Naive thymus-derived CD4-positive, alpha-beta T cell (primary cell): ENCODE measurements at regions not wholly inside any gene's neighbourhood (a gene's known extent, or its start where the extent isn't known, plus 50 kb on each side); places are given as distances from the start of the nearest gene placed in this dataset.

Experiments
- ATAC-seq: fragments of 150-1000 bp; cut with Tn5 transposase; 2 replicates; pipeline ENCODE4 v1.10.0; 2021; ENCODE audit warnings: mild to moderate bottlenecking, moderate library complexity
- CTCF ChIA-PET: fragments of 350-600 bp; sonication (Branson Sonifier 250); formaldehyde crosslinking; loops from one replicate; lab custom pipeline; 2021; ENCODE audit warnings: antibody characterized with exemption; lab: Charles Lee
- POLR2A ChIA-PET: fragments of 350-600 bp; sonication (Branson Sonifier 250); formaldehyde crosslinking; loops from one replicate; lab custom pipeline; 2021; ENCODE audit warnings: antibody characterized with exemption, inconsistent platforms; lab: Charles Lee
- DNase-seq, 9 donors: peaks; one replicate each; pipeline versions ENCODE4 v3.0.0 to v3.0.0-alpha.2; 2020 to 2022; ENCODE audit warnings: mixed read lengths in 1 of 9
- H3K27ac ChIP-seq: one replicate; pipeline ENCODE4 v1.7.0; 2013; ENCODE audit warnings: mild to moderate bottlenecking, low read depth, low read length, moderate library complexity
- H3K27me3 ChIP-seq, 2 donors: one replicate each; pipeline ENCODE4 v1.7.0; 2013; ENCODE audit warnings: low read length in 2 of 2, mild to moderate bottlenecking in 2 of 2, moderate library complexity in 2 of 2; ENCODE audit not compliant: control insufficient read depth in 2 of 2, insufficient read depth in 2 of 2
- H3K36me3 ChIP-seq, 3 experiments: 1 replicate in 2 of 3; 2 replicates in 1 of 3; pipeline ENCODE4 v1.7.0; 2013; ENCODE audit warnings: low read length in 3 of 3, mild to moderate bottlenecking in 3 of 3, moderate library complexity in 1 of 3; ENCODE audit not compliant: insufficient read depth in 3 of 3, control insufficient read depth in 2 of 3
- H3K4me1 ChIP-seq, 2 donors: one replicate each; pipeline ENCODE4 v1.7.0; 2013; ENCODE audit warnings: low read length in 2 of 2, mild to moderate bottlenecking in 2 of 2, moderate library complexity in 1 of 2; ENCODE audit not compliant: control insufficient read depth in 2 of 2, insufficient read depth in 2 of 2
- H3K4me3 ChIP-seq: 2 replicates; pipeline ENCODE4 v1.7.0; 2013; ENCODE audit warnings: mild to moderate bottlenecking, low read length
- H3K9me3 ChIP-seq, 3 experiments: 1 replicate in 2 of 3; 2 replicates in 1 of 3; pipeline ENCODE4 v1.7.0; 2013; ENCODE audit warnings: low read length in 3 of 3; ENCODE audit not compliant: control insufficient read depth in 2 of 3
- H3K27ac Mint-ChIP-seq, 9 donors: one replicate each; pipeline ENCODE4 v1.8.0; 2020 to 2022; ENCODE audit warnings: mixed read lengths in 9 of 9, mild to moderate bottlenecking in 8 of 9, moderate library complexity in 5 of 9, inconsistent platforms in 2 of 9
- H3K27me3 Mint-ChIP-seq, 5 donors: one replicate each; pipeline ENCODE4 v1.8.0; 2021 to 2022; ENCODE audit warnings: mixed read lengths in 5 of 5, mild to moderate bottlenecking in 1 of 5
- H3K36me3 Mint-ChIP-seq, 5 donors: one replicate each; pipeline ENCODE4 v1.8.0; 2020 to 2022; ENCODE audit warnings: mixed read lengths in 5 of 5, mild to moderate bottlenecking in 3 of 5, inconsistent platforms in 1 of 5
- H3K4me1 Mint-ChIP-seq, 7 donors: one replicate each; pipeline ENCODE4 v1.8.0; 2020 to 2022; ENCODE audit warnings: mixed read lengths in 7 of 7, mild to moderate bottlenecking in 3 of 7, inconsistent platforms in 1 of 7
- H3K4me3 Mint-ChIP-seq, 10 donors: one replicate each; pipeline ENCODE4 v1.8.0; 2020 to 2022; ENCODE audit warnings: mild to moderate bottlenecking in 10 of 10, mixed read lengths in 10 of 10, moderate library complexity in 6 of 10, inconsistent platforms in 2 of 10
- H3K9me3 Mint-ChIP-seq, 11 donors: one replicate each; pipeline ENCODE4 v1.8.0; 2020 to 2022; ENCODE audit warnings: mixed read lengths in 11 of 11, mild to moderate bottlenecking in 4 of 11, inconsistent platforms in 1 of 11, moderate library complexity in 1 of 11
- intact Hi-C, 2 donors: fragments of 100-400 bp; cut with micrococcal nuclease; formaldehyde crosslinking; loops; one replicate each; pipeline ENCODE4 v1.15.1; 2023

DNA sequence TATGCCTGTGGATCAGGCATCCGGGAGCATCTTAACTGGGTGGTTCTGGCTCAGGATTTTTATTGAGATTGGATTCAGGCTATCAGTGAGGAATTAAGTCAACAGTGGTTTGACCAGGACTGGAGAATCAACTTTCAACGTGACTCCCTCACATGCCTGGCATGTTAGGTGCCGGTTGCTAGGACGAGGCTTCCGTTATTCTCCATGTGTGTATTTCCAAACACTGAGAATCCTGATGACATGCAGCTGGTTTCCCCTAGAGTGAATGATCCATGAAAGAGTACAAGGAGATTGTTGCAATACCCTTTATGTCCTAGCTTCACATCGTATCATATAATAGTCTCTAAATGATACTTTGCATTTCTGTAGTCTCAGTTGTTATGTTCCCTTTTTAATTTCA lies 529.2 kb downstream of the ANXA1 start:
- Histone ChIP-seq H3K4me1 (no peaks in the 10 kb centered on the region), H3K27me3 (no peaks in the 10 kb centered on the region), H3K27ac (no peak overlapping the region), H3K4me3 (no peak overlapping the region), H3K9me3 (no peaks in the 10 kb centered on the region), H3K36me3 (no peaks in the 10 kb centered on the region)
- Mint-ChIP-seq H3K4me3 (no peak overlapping the region), H3K36me3 (no peaks in the 10 kb centered on the region), H3K4me1 (no peaks in the 10 kb centered on the region), H3K9me3 (peaks cover 0 to 10% (median 3%) of the 10 kb centered on the region in 11 donors), H3K27me3 (no peaks in the 10 kb centered on the region), H3K27ac (no peak overlapping the region)
- CTCF ChIA-PET, result no interaction called here
- ATAC-seq (no peak), DNase-seq (no peak)
- POLR2A ChIA-PET, result no interaction called here
- intact Hi-C loops, result loop anchor here in 1 of 2 donors (10.0 kb wide), 1 partner anchor 964 kb away; no protein-coding TSS in a partner anchor

- no peak overlapping the region for H3K27ac ChIP-seq
- intact Hi-C loops, result loop anchor here in 1 of 2 donors (10.0 kb wide), 1 partner anchor 962 kb away; no protein-coding TSS in a partner anchor
- H3K36me3 ChIP-seq, result no peaks in the 10 kb centered on the region
- H3K4me3 Mint-ChIP-seq, result no peak overlapping the region
- H3K9me3 Mint-ChIP-seq, result peaks cover 0 to 10% (median 3%) of the 10 kb centered on the region in 11 donors
- ChIA-PET CTCF (no interaction called here), POLR2A (no interaction called here)
- DNase-seq, result no peak
- H3K27me3 Mint-ChIP-seq, result no peaks in the 10 kb centered on the region
- no peaks in the 10 kb centered on the region for H3K9me3 ChIP-seq
- H3K27ac Mint-ChIP-seq, result no peak overlapping the region
- no peak overlapping the region for H3K4me3 ChIP-seq
- H3K4me1 ChIP-seq, result no peaks in the 10 kb centered on the region
- H3K4me1 Mint-ChIP-seq, result no peaks in the 10 kb centered on the region
- H3K27me3 ChIP-seq, result no peaks in the 10 kb centered on the region
- no peaks in the 10 kb centered on the region for H3K36me3 Mint-ChIP-seq
- ATAC-seq, result no peak
Observed at GRCh38 chr9:73682789-73683188, 531.1 kb downstream of the ANXA1 start.

- Mint-ChIP-seq H3K27ac (no peak overlapping the region), H3K27me3 (no peaks in the 10 kb centered on the region), H3K36me3 (no peaks in the 10 kb centered on the region), H3K4me3 (no peak overlapping the region), H3K9me3 (peaks cover 0 to 10% (median 3%) of the 10 kb centered on the region in 11 donors), H3K4me1 (no peaks in the 10 kb centered on the region)
- ChIA-PET POLR2A (no interaction called here), CTCF (no interaction called here)
- Histone ChIP-seq H3K36me3 (no peaks in the 10 kb centered on the region), H3K27me3 (no peaks in the 10 kb centered on the region), H3K4me1 (no peaks in the 10 kb centered on the region), H3K27ac (no peak overlapping the region), H3K9me3 (no peaks in the 10 kb centered on the region), H3K4me3 (no peak overlapping the region)
- no peak for DNase-seq
- ATAC-seq, result no peak
- intact Hi-C loops, result loop anchor here in 1 of 2 donors (1.0 to 10.0 kb wide), 2 partner anchors 695 to 961 kb away; no protein-coding TSS in a partner anchor
Observed at GRCh38 chr9:73683862-73684591, 532.4 kb downstream of the ANXA1 start.

DNA sequence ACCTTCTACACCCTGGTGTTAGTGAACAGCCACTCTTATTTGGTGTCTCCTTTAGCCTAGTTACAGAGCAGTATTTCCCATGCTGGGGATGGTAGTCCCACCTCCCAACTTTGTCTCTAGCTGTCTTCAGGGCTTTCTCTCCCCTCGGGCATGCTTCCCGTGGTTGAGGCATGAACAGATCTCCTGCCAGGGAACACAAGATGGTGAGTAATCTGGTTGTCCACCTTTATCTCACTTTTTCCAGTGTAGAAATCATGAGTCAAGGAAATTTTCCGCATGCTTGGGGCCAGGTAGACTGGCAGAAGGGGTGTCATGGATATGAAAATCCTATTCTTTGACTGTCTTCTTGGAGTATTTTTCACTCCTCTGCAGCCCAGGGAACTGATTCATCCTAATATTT lies 532.9 kb downstream of the ANXA1 start:
- ChIA-PET CTCF (no interaction called here), POLR2A (no interaction called here)
- Histone ChIP-seq H3K4me1 (no peaks in the 10 kb centered on the region), H3K36me3 (no peaks in the 10 kb centered on the region), H3K27me3 (no peaks in the 10 kb centered on the region), H3K4me3 (no peak overlapping the region), H3K9me3 (no peaks in the 10 kb centered on the region), H3K27ac (no peak overlapping the region)
- no peaks in the 10 kb centered on the region for H3K4me1 Mint-ChIP-seq
- peaks cover 0 to 10% (median 3%) of the 10 kb centered on the region in 11 donors for H3K9me3 Mint-ChIP-seq
- no peak overlapping the region for H3K4me3 Mint-ChIP-seq
- H3K36me3 Mint-ChIP-seq, result no peaks in the 10 kb centered on the region
- intact Hi-C loops, result loop anchor here in 1 of 2 donors (1.0 to 10.0 kb wide), 2 partner anchors 695 to 960 kb away; no protein-coding TSS in a partner anchor
- H3K27ac Mint-ChIP-seq, result no peak overlapping the region
- no peaks in the 10 kb centered on the region for H3K27me3 Mint-ChIP-seq
- ATAC-seq, result no peak
- no peak for DNase-seq

- POLR2A ChIA-PET, result no interaction called here
- no peak overlapping the region for H3K27ac ChIP-seq
- no peak overlapping the region for H3K4me3 ChIP-seq
- H3K36me3 Mint-ChIP-seq, result no peaks in the 10 kb centered on the region
- CTCF ChIA-PET, result no interaction called here
- intact Hi-C loops, result loop anchor here in 1 of 2 donors (10.0 kb wide), 1 partner anchor 959 kb away; no protein-coding TSS in a partner anchor
- peaks cover 0 to 11% (median 3%) of the 10 kb centered on the region in 11 donors for H3K9me3 Mint-ChIP-seq
- no peaks in the 10 kb centered on the region for H3K27me3 Mint-ChIP-seq
- DNase-seq (no peak), ATAC-seq (no peak)
- H3K4me1 Mint-ChIP-seq, result no peaks in the 10 kb centered on the region
- no peak overlapping the region for H3K27ac Mint-ChIP-seq
- no peaks in the 10 kb centered on the region for H3K27me3 ChIP-seq
- no peaks in the 10 kb centered on the region for H3K36me3 ChIP-seq
- no peak overlapping the region for H3K4me3 Mint-ChIP-seq
- no peaks in the 10 kb centered on the region for H3K4me1 ChIP-seq
- no peaks in the 10 kb centered on the region for H3K9me3 ChIP-seq
Observed at GRCh38 chr9:73685786-73686185, 534.1 kb downstream of the ANXA1 start.

DNA sequence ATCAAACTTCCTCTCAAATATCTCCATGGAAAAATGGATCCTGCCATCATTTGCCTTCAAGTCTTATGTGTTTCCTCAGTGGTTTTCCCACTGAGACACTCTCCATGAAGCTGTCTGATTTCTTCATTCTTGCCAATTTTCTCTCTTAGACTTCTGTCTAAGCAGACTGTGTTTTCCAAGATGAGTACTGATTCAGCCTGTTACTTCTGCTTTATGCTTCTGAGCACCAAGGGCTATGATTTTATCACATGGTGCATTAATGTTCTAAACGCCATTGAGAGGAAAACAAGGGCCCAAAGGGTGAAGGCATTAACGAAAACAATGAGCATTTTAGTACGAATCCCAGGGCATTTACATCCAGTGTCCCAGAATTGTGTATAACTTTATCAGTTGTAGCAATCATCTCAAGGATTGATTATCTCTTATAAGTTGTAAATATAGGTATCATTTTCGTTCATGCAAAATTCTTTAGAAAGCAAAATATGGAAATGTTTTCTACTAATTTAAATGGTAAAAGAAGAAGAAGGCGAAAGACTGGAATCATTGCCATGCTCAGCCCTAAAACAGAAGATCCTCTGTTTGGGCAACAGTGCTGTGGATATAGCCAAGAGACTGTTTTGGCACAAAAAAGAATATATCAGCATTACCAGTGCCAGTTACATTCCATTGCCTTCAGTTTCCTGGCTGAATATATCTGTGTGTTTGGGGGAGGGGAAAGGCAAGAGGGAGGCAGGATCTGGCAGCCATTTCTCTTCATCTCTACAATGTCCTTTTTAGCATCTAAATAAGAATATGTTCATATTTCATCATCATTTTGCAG lies 537.6 kb downstream of the ANXA1 start:
- CTCF ChIA-PET, result no interaction called here
- Histone ChIP-seq H3K27me3 (no peaks in the 10 kb centered on the region), H3K36me3 (no peaks in the 10 kb centered on the region), H3K4me1 (no peaks in the 10 kb centered on the region), H3K9me3 (no peaks in the 10 kb centered on the region), H3K4me3 (no peak overlapping the region), H3K27ac (no peak overlapping the region)
- H3K4me1 Mint-ChIP-seq, result no peaks in the 10 kb centered on the region
- H3K36me3 Mint-ChIP-seq, result no peaks in the 10 kb centered on the region
- no peak overlapping the region for H3K27ac Mint-ChIP-seq
- H3K9me3 Mint-ChIP-seq, result peaks cover 0 to 21% (median 0%) of the 10 kb centered on the region in 11 donors
- intact Hi-C loops, result loop anchor here in 1 of 2 donors (10.0 kb wide), 1 partner anchor 956 kb away; no protein-coding TSS in a partner anchor
- no peaks in the 10 kb centered on the region for H3K27me3 Mint-ChIP-seq
- ATAC-seq (no peak), DNase-seq (no peak)
- H3K4me3 Mint-ChIP-seq, result no peak overlapping the region
- POLR2A ChIA-PET, result no interaction called here
